HEK293T (cell line): ENCODE measurements at regions not wholly inside any gene's neighbourhood (a gene's known extent, or its start where the extent isn't known, plus 50 kb on each side); places are given as distances from the start of the nearest gene placed in this dataset.

Experiments
- ARNT ChIP-seq: fragments of 450-650 bp; IDR thresholded peaks from 2 replicates; pipeline ENCODE4 v1.6.1; 2017; ENCODE audit warnings: mild to moderate bottlenecking
- BHLHE40 ChIP-seq: fragments of 450-650 bp; IDR thresholded peaks from 2 replicates; pipeline ENCODE4 v1.6.1; 2016; ENCODE audit warnings: mild to moderate bottlenecking, moderate library complexity, borderline replicate concordance
- CTBP1 ChIP-seq: fragments of 450-650 bp; IDR thresholded peaks from 2 replicates; pipeline ENCODE4 v1.6.1; 2016; ENCODE audit warnings: borderline replicate concordance
- FOXM1 ChIP-seq: fragments of 450-650 bp; IDR thresholded peaks from 2 replicates; pipeline ENCODE4 v1.6.1; 2017; ENCODE audit warnings: mild to moderate bottlenecking, borderline replicate concordance
- NFRKB ChIP-seq: fragments of 450-650 bp; IDR thresholded peaks from 2 replicates; pipeline ENCODE4 v1.6.1; 2016; ENCODE audit warnings: mild to moderate bottlenecking, moderate library complexity
- SUZ12 ChIP-seq: fragments of 450-650 bp; IDR thresholded peaks from 2 replicates; pipeline ENCODE4 v1.6.1; 2016; ENCODE audit warnings: mild to moderate bottlenecking
- ZNF384 ChIP-seq: fragments of 450-650 bp; IDR thresholded peaks from 2 replicates; pipeline ENCODE4 v1.6.1; 2016

GRCh38 chr15:70354346-70354905 lies 256.7 kb upstream of the TLE3 start:
- TF ChIP-seq BHLHE40 (no peak), CTBP1 (no peak), FOXM1 (no peak), SUZ12 (no peak), ZNF384 (no peak), ARNT (no peak), NFRKB (no peak)
